ENCODE measurements at regions not wholly inside any gene's neighbourhood (a gene's known extent, or its start where the extent isn't known, plus 50 kb on each side); places are given as distances from the start of the nearest gene placed in this dataset.
A peak's percentile ranks its signal among the peaks of the same experiment; 100 is the strongest.

DNA sequence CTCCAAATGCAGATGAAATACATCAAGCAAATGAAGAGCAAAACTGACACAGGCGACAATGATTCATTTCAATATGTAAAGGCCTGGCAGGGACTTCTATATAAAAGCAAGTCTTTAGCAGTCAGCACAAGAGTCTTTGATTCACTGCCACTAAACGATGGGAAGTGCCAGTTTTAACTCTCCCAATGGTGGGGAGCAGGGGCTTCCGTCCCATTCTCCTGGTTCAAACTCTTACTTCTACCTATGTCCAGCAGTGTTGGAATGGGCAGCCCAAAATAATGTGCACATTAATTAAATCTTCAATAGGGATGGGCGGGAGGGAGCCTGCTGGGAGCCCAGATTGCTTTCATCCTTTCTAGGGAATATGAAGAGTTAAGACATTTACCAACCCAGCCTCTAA lies 97.5 kb upstream of the MDM1 start:
- TF ChIP-seq, protein P1, sequence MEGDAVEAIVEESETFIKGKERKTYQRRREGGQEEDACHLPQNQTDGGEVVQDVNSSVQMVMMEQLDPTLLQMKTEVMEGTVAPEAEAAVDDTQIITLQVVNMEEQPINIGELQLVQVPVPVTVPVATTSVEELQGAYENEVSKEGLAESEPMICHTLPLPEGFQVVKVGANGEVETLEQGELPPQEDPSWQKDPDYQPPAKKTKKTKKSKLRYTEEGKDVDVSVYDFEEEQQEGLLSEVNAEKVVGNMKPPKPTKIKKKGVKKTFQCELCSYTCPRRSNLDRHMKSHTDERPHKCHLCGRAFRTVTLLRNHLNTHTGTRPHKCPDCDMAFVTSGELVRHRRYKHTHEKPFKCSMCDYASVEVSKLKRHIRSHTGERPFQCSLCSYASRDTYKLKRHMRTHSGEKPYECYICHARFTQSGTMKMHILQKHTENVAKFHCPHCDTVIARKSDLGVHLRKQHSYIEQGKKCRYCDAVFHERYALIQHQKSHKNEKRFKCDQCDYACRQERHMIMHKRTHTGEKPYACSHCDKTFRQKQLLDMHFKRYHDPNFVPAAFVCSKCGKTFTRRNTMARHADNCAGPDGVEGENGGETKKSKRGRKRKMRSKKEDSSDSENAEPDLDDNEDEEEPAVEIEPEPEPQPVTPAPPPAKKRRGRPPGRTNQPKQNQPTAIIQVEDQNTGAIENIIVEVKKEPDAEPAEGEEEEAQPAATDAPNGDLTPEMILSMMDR (IDR thresholded peaks at IDR 0.05; ENCODE audit: control insufficient read depth, extremely low read depth, insufficient read depth), result no peak
- no peak overlapping the region for H3K4me3 ChIP-seq (ENCODE audit: low read depth, low read length)
- DNase-seq (ENCODE audit: low read depth), result no peak

DNA sequence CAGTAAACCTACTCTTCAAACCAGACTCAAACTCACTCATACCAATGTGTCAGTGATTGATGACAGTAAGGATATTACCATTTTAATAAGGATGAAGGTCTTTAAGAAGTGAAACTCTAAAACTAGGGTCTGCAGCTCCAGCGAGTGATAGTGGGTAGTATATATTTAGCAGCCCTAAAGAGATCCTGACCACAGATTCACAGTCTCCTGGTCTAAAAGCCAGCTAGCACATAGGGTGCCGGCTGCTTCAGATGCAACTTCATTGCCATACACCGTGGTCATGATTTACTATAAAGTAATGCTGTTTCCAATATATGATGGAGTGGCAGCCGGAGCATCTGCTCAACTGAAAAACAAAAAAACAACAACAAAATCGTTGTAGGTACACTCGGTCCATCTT lies 99.6 kb upstream of the MDM1 start:
- TF ChIP-seq, protein P1 (IDR thresholded peaks at IDR 0.05; ENCODE audit: control insufficient read depth, extremely low read depth, insufficient read depth), result no peak
- no peak for DNase-seq (ENCODE audit: low read depth)
- H3K4me3 ChIP-seq (ENCODE audit: low read depth, low read length), result no peak overlapping the region

DNA sequence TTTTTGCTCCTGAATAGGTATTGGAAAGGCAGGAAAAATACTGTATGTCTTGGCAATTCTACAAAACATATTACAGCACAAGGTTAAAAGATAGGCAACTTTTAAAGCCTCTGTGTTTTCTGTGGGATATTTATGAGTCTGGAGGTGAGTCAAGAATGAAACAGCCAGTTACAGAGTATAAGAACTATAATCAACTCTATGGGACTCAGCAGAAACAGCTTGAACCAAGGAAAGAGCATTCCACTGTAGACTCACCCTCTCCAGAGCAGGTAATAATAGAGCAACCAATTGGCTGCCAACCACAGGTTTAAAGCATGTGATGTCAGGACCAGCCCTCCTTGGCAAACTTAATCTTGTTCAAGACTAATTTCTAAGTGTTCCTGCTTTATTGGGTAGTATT lies 100.5 kb upstream of the MDM1 start:
- no peak overlapping the region for H3K4me3 ChIP-seq (ENCODE audit: low read depth, low read length)
- TF ChIP-seq, protein P1 (IDR thresholded peaks at IDR 0.05; ENCODE audit: control insufficient read depth, extremely low read depth, insufficient read depth), result no peak
- peak; percentile 57 for DNase-seq (ENCODE audit: low read depth)

DNA sequence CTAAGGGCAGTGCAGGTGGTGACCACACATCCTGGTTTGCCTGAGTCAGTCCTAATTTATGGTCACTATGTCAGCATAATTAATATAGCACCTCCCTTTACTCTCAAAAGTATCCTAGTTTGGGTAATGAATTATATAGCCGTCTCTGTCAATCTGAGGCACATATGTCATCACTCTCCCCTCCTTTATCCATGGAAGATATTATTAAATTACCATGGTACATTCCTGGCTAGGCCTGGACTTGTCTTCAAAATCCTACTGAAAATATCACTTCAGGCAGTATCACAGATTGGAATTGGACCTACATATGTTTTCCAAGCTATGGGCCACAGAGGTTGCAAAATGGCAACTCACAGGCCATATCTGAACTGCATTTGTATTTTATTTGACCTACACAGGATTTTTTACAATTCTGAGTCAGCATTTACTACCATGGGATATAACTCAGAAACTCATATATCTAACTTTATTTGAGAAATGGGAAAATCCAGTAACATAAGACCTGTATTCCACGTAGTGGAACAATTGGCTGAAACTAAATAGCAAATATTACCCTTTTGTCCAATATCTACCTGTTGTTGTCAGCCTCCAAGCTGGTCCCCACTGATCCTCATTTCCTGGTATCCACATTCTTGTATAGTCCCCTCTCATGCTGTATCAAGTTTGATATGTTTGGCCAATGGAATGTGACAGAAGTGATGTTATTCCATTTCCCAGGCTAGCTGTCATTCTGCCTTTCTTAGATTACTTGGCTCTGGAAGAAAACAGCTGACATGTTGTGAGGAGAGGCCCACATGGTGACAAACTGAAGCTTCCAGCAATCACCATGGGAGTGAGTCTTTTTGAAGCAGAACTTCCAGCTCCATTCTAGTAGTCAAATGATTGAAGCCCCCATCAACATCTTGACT lies 102.5 kb upstream of the MDM1 start:
- H3K4me3 ChIP-seq (ENCODE audit: low read depth, low read length), result no peak overlapping the region
- DNase-seq (ENCODE audit: low read depth), result no peak
- TF ChIP-seq, protein P1 (IDR thresholded peaks at IDR 0.05; ENCODE audit: control insufficient read depth, extremely low read depth, insufficient read depth), result no peak

DNA sequence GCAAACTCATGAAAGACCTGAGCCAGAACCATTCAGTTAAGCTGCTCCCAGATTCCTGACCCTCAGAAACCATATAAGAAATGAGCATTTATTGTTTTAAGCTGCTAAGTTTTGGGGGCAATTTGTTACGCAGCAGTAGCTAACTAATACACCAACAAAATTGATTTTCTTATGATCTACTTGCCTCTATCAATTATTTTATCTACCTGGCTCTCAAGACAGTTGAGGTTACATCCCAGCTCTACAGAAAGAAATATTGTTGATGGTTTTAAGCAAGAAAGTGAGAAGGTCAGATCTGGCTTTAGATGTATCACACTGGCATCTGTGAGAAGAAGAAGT lies 103.1 kb upstream of the MDM1 start:
- TF ChIP-seq, protein P1 (IDR thresholded peaks at IDR 0.05; ENCODE audit: control insufficient read depth, extremely low read depth, insufficient read depth), result no peak
- H3K4me3 ChIP-seq (ENCODE audit: low read depth, low read length), result no peak overlapping the region
- no peak for DNase-seq (ENCODE audit: low read depth)

DNA sequence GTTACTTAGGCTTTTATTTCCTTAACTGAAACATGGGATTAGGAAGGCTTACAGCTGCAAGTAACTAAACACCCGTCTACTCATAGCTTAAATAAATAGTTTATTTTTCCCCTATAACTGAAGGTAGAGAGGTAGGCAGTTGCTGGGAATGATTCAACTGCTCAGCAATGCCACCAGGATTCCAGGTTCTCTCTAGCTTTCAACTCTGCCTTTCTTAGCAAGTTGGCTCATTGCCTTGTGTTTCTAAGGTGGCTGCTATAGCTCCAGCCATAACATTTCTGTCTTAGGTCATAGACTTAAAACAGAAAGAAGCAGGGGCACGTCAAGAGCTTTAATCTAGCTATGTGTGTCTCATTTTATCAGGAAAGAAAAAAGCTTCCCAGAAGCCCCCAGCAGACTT lies 103.7 kb upstream of the MDM1 start:
- TF ChIP-seq, protein P1 (IDR thresholded peaks at IDR 0.05; ENCODE audit: control insufficient read depth, extremely low read depth, insufficient read depth), result no peak
- DNase-seq (ENCODE audit: low read depth), result no peak

DNA sequence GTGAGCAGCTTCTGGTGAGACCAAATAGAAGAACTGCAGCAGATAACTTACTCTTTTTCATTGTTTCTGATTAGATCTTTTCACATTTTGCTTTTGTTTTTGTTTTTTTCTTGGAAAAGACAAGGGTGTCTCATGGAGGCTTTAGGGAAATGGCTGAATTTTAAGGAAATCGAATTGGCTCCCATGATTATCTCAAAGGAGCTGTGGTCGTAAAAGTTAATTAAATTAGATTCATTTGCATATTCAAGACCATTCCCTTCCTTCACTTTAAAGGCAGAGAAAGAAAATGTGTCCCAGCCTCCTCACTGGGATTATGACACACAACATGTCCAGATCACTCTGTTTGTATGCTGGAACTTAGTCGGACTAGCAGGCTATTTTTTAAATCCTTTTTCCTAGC lies 106.4 kb upstream of the MDM1 start:
- TF ChIP-seq, protein P1 (IDR thresholded peaks at IDR 0.05; ENCODE audit: control insufficient read depth, extremely low read depth, insufficient read depth), result no peak

More for the DNA sequence above, 103.7 kb upstream of the MDM1 start:
- no peak overlapping the region for H3K4me3 ChIP-seq (ENCODE audit: low read depth, low read length)

More for the DNA sequence above, 106.4 kb upstream of the MDM1 start:
- H3K4me3 ChIP-seq (ENCODE audit: low read depth, low read length), result no peak overlapping the region
- no peak for DNase-seq (ENCODE audit: low read depth)

Measured in LNCaP clone FGC (cell line).